ENCODE measurements at regions not wholly inside any gene's neighbourhood (a gene's known extent, or its start where the extent isn't known, plus 50 kb on each side); places are given as distances from the start of the nearest gene placed in this dataset.

DNA sequence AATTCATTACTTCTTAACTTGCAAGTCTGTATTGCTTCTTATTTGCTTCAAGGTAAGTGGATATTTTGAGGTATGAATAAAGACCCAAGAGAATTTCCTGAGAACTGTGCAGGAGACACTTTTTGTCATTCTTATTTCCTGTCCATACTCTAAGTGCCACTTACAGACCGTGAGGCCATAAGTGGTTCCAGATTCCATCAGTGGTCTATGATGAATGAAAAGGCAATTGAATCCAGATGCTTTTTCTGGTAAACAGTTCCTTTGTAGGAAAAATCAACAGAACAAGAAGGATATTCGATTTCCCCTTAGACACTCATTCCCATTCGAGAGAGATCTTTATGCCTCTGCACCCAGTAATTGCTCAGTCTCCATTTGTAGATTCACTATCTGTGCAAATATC lies 58.3 kb upstream of the PDE10A start:
- WGBS (ENCODE audit: insufficient coverage): no CpG with 5 or more reads among the region's 3 CpGs
- Histone ChIP-seq H3K9ac (ENCODE audit: insufficient read depth, low read length, poor library complexity, severe bottlenecking) (no peak overlapping the region), H3K27me3 (ENCODE audit: control insufficient read depth in 2 of 2, insufficient read depth in 2 of 2, low read length in 2 of 2) (no peaks in the 10 kb centered on the region)

DNA sequence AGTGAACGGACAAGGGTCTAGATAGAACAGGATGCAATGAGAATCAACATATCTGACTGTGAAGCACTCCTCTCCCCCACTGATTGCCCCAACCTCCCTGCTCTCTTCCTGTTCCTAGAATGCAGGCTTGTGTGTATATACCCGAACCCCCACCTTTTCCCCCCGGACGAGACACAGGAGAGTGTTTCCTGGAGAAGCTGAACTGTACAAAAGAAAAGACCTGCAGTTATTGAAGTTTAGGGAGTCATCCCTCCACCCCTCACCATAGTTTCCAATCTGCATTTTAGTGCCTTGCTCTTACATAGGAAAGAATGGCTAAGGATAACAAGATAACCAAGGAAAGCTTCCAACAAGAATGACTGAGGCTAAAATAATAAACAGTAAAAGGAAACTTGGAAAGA lies 55.5 kb upstream of the PDE10A start:
- Histone ChIP-seq H3K4me2 (replicated peaks; ENCODE audit: extremely low read depth, low read length, poor library complexity, severe bottlenecking) (no peak overlapping the region), H3K27me3 (ENCODE audit: control insufficient read depth in 2 of 2, insufficient read depth in 2 of 2, low read length in 2 of 2) (no peaks in the 10 kb centered on the region), H4K20me1 (ENCODE audit: insufficient read depth, low read length) (no peaks in the 10 kb centered on the region), H3K79me2 (ENCODE audit: insufficient read depth, low read length) (no peaks in the 10 kb centered on the region), H3K9me3 (replicated peaks in 1 of 2; ENCODE audit: control insufficient read depth in 1 of 2, insufficient read depth in 1 of 2, low read length in 2 of 2) (no peaks in the 10 kb centered on the region), H3K27ac (ENCODE audit: low read depth in 1 of 2, low read length in 2 of 2) (no peak overlapping the region), H3K36me3 (replicated peaks in 1 of 2; ENCODE audit: control insufficient read depth in 1 of 2, insufficient read depth in 2 of 2, low read length in 2 of 2) (no peaks in the 10 kb centered on the region), H3K4me3 (replicated peaks in 1 of 3; ENCODE audit: low read depth in 2 of 3, low read length in 3 of 3) (no peak overlapping the region), H3K9ac (ENCODE audit: insufficient read depth, low read length, poor library complexity, severe bottlenecking) (no peak overlapping the region), H2AFZ (ENCODE audit: insufficient read depth, low read depth, low read length, poor library complexity, severe bottlenecking) (no peak overlapping the region), H3K4me1 (ENCODE audit: control insufficient read depth in 1 of 2, insufficient read depth in 2 of 2, low read length in 2 of 2) (no peaks in the 10 kb centered on the region)
- Mint-ChIP-seq H3K27me3 (ENCODE audit: low read depth in 3 of 3) (peaks cover 2 to 9% (median 7%) of the 10 kb centered on the region in 3 donors), H3K9me3 (peaks cover 0 to 3% (median 0%) of the 10 kb centered on the region in 7 donors), H3K4me1 (no peaks in the 10 kb centered on the region), H3K4me3 (no peak overlapping the region), H3K36me3 (no peaks in the 10 kb centered on the region), H3K27ac (no peak overlapping the region)
- intact Hi-C loops (cut with micrococcal nuclease): no loop called here
- WGBS (ENCODE audit: insufficient coverage): no CpG with 5 or more reads among the region's 4 CpGs
- TF ChIP-seq, protein P1, sequence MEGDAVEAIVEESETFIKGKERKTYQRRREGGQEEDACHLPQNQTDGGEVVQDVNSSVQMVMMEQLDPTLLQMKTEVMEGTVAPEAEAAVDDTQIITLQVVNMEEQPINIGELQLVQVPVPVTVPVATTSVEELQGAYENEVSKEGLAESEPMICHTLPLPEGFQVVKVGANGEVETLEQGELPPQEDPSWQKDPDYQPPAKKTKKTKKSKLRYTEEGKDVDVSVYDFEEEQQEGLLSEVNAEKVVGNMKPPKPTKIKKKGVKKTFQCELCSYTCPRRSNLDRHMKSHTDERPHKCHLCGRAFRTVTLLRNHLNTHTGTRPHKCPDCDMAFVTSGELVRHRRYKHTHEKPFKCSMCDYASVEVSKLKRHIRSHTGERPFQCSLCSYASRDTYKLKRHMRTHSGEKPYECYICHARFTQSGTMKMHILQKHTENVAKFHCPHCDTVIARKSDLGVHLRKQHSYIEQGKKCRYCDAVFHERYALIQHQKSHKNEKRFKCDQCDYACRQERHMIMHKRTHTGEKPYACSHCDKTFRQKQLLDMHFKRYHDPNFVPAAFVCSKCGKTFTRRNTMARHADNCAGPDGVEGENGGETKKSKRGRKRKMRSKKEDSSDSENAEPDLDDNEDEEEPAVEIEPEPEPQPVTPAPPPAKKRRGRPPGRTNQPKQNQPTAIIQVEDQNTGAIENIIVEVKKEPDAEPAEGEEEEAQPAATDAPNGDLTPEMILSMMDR (IDR thresholded peaks at IDR 0.05): no peak
- no peak for DNase-seq

More for the DNA sequence above, 58.3 kb upstream of the PDE10A start:
- no peak overlapping the region for H3K4me2 ChIP-seq (replicated peaks; ENCODE audit: extremely low read depth, low read length, poor library complexity, severe bottlenecking)
- H3K4me1 Mint-ChIP-seq: no peaks in the 10 kb centered on the region
- H4K20me1 ChIP-seq (ENCODE audit: insufficient read depth, low read length): no peaks in the 10 kb centered on the region
- H3K27me3 Mint-ChIP-seq (ENCODE audit: low read depth in 3 of 3): peaks cover 4 to 10% (median 8%) of the 10 kb centered on the region in 3 donors
- no peak for DNase-seq
- no peaks in the 10 kb centered on the region for H3K4me1 ChIP-seq (ENCODE audit: control insufficient read depth in 1 of 2, insufficient read depth in 2 of 2, low read length in 2 of 2)
- no peaks in the 10 kb centered on the region for H3K36me3 ChIP-seq (replicated peaks in 1 of 2; ENCODE audit: control insufficient read depth in 1 of 2, insufficient read depth in 2 of 2, low read length in 2 of 2)
- no peaks in the 10 kb centered on the region for H3K36me3 Mint-ChIP-seq
- H3K27ac Mint-ChIP-seq: no peak overlapping the region
- H2AFZ ChIP-seq (ENCODE audit: insufficient read depth, low read depth, low read length, poor library complexity, severe bottlenecking): no peak overlapping the region
- H3K79me2 ChIP-seq (ENCODE audit: insufficient read depth, low read length): no peaks in the 10 kb centered on the region
- no peak overlapping the region for H3K4me3 ChIP-seq (replicated peaks in 1 of 3; ENCODE audit: low read depth in 2 of 3, low read length in 3 of 3)
- H3K9me3 ChIP-seq (replicated peaks in 1 of 2; ENCODE audit: control insufficient read depth in 1 of 2, insufficient read depth in 1 of 2, low read length in 2 of 2): no peaks in the 10 kb centered on the region
- TF ChIP-seq, protein P1 (IDR thresholded peaks at IDR 0.05): no peak
- no peak overlapping the region for H3K27ac ChIP-seq (ENCODE audit: low read depth in 1 of 2, low read length in 2 of 2)
- H3K9me3 Mint-ChIP-seq: peaks cover 0 to 3% (median 0%) of the 10 kb centered on the region in 7 donors
- H3K4me3 Mint-ChIP-seq: no peak overlapping the region
- intact Hi-C loops (cut with micrococcal nuclease): no loop called here
